EH (cell line): ENCODE measurements at regions not wholly inside any gene's neighbourhood (a gene's known extent, or its start where the extent isn't known, plus 50 kb on each side); places are given as distances from the start of the nearest gene placed in this dataset.
A peak's percentile ranks its signal among the peaks of the same experiment; 100 is the strongest.

Experiments
- DNase-seq: peaks from one replicate; pipeline ENCODE4 v3.0.0-alpha.2; 2015; ENCODE audit warnings: low read depth

DNA sequence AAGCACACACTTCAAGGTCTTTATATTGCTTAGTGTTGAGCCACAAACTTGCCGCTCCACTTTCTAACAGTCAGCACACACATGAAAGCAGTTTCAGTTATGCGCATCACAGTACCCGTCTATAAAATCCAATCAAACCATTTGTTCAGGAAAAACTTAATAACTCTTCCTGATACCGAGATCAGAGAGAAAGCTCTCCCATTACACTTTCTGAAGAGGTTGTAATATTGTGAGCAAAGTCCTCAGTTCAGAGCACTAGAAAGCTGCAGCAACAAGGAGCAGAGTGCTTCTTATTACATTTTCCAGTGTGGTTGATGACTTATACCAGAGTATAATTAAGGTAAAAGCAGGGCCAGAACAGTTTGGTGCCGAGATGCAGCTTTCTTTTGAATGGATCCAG, 102.8 kb upstream of the F3 start:
- no peak for DNase-seq

DNA sequence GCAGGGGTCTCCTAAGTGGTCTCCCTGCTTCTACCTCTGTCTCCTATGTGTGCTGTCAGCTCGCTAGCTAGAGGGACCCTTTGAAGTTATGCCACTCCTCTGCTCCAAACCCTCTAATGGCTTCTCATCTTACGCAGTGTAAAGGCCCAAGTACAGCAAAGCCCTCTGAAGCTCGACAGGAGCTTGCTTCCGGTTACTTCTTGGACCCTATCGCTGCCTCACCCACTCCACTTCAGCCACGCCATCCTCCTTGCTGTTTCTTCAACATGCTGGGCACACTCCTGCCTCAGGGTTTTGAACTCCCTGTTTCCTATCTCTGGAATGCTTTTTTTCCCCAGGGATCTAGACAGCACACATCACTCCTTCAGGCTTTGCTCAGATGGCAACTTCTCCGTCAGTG, 102.3 kb upstream of the F3 start:
- no peak for DNase-seq

GRCh38 chr1:94642617-94643321, 101.2 kb upstream of the F3 start:
- DNase-seq, result no peak

DNA sequence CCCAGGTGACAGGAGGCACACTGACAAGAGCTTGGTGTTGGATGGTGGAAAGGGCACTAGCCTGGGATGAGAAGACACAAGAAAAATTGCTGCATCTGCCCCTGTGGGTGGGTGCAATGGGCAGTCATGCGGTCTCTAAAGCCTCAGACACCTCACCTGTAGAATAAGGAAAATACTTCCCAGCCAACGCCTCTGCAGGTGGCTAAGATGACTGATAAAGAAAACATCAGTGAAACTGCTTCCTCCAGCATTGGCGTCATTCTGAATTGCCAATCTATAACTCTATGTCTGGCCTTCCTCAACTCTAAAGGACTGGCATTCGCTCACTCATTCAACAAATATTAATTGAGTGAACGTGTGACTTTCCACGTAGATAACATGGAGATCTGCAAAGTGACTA, 100.4 kb upstream of the F3 start:
- DNase-seq, result no peak

DNA sequence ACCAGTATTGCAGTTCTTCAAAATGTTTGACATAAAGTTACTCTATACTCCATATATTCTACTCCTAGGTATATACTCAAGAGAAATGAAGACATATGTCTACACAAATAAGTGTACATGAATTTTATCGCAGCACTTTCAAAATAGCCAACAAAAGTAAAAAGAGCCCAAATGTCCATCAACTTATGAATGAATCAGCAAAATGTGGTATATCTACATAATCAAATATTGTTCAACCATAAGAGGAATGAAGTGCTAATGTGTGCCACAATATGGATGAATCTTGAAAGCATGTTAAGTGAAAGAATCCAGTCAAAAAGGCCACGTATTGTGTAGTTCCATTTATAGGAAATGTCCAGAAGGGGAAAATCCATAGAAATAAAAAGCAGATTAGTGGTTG, 98.6 kb upstream of the F3 start:
- DNase-seq, result no peak

- DNase-seq, result no peak
Observed at GRCh38 chr1:94637121-94637520, 95.6 kb upstream of the F3 start.

DNA sequence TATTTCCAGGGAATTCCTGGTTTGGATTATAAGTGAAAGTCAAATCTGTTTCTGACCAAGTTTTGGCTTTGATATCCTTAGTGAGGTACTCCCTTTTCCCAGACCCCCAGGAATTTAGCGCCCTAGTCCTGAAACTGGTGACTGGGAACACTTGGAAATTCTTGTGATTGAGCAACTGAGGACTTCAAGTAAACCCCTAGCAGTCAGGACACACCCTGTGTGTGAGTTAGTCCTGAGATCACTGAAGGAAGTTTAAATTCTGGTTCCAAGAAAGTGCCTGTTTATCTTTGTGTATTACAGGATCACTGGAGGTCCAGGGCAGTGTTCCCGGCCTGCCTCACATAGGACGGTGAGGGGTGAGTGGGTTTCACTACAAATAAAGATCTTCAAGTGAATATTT, 95.1 kb upstream of the F3 start:
- peak; percentile 49 for DNase-seq

DNA sequence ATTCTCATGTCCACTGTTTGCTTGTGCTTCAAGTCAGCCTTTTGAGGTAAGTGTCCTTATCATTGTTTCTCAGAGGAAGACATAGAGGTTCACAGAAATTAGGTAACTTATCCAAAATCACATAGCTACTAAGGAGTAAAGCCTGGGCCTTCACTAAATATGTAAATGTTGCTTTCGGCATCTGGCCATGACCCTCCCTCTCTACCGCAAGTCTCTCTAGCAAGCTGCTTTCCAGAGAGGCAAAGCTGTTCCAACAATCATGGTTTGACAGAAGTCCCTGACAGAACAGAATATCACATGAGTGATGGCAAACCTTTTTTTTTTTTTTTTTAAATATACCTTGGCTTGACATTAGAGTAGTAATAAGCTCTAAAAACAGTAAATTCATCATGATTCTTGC, 94.5 kb upstream of the F3 start:
- no peak for DNase-seq

GRCh38 chr1:94634977-94635416, 93.4 kb upstream of the F3 start:
- peak; percentile 32 for DNase-seq

DNA sequence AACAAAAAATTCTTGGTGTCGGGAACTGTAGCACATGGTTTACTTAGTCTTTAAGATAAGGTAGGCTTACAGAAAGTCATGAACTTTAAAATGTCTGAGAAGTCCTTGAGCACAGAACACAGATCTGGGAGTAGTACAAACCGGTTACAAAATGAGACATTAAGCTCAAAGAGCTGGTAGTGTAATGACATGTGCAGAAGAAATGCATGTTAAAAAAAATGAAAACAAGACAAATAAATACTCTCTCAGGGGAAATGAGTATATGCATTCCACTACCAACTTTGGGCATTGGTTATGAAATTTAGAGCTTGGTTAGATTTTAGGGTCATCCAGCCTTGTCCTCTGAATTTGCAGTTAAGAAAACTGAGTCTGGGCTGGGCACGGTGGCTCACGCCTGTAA, 91.5 kb upstream of the F3 start:
- peak; percentile 79 for DNase-seq

DNA sequence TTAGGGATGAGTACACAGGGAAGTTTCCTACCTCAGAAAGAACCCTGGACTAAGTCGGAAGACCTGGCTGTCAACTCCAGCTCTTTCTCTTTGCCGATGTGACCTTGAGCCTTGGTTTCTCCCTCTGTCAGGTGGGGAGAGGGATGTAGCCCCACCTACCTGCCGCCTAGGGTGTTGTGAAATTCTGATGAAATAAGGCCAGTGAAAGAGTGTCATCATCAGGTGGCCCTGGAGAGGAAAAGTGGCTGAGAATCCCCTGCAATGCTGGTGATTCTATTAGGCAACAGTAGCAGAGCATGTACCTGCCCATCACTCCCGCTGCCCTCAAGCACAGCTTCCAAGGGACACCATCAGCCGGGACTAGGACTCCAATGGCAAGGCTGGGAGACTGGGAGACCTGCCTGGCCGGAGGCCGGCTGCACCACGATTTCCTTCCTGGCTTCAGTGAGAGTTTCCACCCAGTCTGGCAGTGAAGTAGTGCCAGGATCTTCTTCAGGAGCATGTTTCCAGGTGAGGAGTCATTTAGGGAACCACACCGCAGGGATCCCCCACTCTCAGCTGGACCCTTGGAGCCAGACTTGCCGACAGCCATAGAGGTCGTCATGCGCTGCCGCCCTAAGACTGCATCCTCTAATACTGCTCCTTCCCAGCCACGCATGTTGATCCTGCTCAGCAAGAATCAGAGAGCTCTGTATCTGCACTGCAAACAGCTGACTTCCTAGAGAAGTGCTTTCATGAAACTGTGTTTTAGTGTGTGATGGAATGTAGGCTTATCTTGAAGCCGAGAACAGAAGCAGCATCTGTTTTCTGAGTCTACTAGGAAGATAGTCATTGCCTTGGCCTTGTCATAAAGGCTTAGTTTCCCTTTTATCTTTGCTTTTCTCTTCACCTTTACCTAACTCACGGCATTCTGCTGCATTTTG, 88.0 kb upstream of the F3 start:
- DNase-seq, result no peak

- no peak for DNase-seq
Observed at GRCh38 chr1:94628499-94628843, 86.9 kb upstream of the F3 start.

DNA sequence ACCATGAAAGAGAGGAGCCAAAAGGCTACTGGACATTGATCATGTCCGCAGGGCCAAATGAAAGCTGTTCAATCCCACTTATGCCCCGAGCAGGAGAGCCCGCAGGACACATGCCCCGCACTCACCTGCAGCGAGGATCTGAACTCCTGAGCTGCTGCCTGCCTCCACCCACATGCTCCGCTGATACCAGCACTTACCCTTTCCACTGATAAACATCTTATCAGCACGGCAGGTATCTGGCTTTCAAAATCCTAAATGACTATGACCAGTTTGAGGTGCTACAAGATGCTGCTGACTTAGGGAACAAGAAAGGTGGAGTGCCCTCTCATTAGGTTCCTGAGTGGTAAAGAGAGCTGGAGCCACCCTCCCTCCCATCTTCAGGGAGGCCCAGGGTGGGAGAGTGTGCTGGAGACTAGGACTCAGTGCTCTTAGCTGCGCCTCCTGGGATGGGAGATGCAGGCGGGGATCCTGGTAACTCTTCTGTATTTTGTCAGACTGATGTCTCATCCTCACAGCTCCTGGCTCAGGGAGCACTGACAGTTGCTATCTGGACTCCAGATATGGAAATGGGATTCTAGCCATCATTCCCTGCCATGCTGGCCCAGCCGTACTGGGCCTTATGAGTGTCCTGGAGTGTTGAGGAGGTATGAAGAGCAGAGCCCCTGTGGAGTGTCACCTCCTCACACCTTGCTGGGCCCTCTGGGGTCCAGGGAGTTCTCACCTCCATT, 86.4 kb upstream of the F3 start:
- DNase-seq, result no peak

DNA sequence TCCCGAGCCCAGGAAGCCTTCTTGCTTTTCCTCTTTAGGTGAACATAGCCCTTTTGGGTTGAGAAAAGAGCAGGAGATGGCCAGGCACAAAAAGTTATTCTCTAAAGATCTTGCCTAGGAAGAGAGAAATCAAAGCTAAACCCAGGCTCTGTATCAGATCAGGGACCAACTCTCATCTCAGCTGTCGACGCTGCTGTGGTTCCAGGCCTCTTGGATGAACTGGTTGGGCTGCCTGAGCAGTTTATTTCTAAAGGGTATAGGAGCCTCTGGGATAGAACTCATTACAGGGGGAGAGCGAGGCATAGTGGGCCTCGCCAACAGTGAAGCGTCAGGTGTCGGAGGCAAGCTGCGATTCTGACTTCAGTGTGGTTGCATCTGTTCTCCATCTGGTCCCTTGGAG, 82.6 kb upstream of the F3 start:
- DNase-seq, result no peak

GRCh38 chr1:94623560-94624148, 82.1 kb upstream of the F3 start:
- DNase-seq, result peak; percentile 42

GRCh38 chr1:94622757-94623156, 81.2 kb upstream of the F3 start:
- DNase-seq, result peak; percentile 90

DNA sequence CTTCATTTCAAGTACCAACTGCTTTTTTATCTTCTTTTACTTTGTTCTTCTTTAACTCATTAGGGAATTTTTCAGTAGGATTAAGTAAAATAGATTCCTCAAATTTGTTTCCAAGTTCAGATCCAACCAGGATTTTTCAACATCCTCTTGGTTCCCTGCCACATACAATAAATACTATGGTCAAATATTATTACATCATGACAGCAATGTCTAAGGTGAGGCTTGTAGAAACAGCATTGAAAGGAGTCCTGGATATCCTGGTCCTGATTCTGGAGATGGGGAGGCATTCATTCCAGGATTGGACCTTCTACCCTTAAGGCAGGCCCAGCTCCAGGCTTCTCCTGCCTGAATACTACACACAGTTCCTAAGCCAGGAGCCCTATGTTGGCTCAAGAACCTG, 80.2 kb upstream of the F3 start:
- DNase-seq, result peak; percentile 40

DNA sequence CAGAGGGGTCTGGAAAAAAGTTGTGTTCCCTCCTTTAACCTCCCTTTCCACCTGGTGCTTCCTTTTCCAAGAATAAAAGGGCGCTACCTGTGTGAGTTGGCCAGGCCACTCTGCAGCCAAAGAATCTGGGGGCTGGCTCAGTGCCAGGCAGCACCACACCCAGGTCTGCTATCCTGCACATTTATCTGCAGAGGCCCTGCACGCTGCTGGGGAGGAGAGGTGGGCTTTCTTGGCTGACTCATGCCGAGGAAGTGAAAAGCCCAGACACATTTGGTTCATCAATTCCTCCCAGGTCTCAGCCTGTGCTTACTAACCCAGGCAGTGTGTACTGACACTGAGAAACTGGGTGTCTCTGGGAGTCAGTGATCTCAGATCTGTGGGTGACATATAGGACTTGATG, 79.8 kb upstream of the F3 start:
- peak; percentile 31 for DNase-seq

DNA sequence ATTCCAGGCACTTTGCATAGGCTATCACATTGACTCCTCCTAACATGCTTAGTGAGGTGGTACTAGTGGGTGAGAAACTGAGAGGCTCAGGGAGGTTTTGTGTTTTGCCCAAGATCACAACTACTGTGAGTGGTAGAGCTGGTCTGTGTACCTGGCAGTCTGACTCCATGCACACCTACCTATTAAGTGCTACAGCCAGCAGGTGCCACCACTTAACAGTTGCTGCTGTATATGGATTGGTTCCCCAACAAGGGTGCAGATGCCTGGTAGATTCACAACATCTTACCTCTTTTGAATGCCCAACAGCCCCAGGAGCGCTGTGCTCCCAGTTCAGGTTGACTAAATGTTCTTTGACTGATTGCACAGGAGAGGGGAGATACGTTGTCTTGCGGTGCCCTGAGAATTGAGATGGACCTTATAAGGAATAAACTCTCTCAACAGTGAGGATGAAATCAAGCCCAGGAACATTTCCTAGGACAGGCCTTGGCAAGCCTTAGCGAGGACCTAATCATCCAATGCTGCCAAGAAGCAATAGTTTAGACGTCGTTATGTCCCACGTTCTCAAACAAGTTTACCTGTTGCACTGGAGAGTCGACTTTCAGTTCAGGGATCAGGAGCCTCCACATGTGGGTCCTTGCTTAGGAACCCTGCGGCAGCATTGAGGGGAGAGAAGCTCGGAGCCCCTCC, 78.9 kb upstream of the F3 start:
- no peak for DNase-seq

GRCh38 chr1:94619731-94620130, 78.2 kb upstream of the F3 start:
- DNase-seq, result no peak

- no peak for DNase-seq
Observed at GRCh38 chr1:94617957-94618739, 76.6 kb upstream of the F3 start.
